ENCODE measurements at regions not wholly inside any gene's neighbourhood (a gene's known extent, or its start where the extent isn't known, plus 50 kb on each side); places are given as distances from the start of the nearest gene placed in this dataset.

- TF ChIP-seq CTCF (IDR thresholded peaks at IDR 0.05; ENCODE audit: low read depth, low read length) = no peak
Measured at GRCh38 chr6:11398451-11399326, 138.9 kb upstream of the TMEM170B start.

GRCh38 chr6:11397622-11398450 lies 139.7 kb upstream of the TMEM170B start:
- DNase-seq = no peak
- H3K27ac ChIP-seq = no peak overlapping the region

More at GRCh38 chr6:11398451-11399326, 138.9 kb upstream of the TMEM170B start:
- Histone ChIP-seq H3K9me3 (ENCODE audit: severe bottlenecking) (no peaks in the 10 kb centered on the region), H3K27ac (no peak overlapping the region), H3K27me3 (ENCODE audit: insufficient read depth, low read depth, severe bottlenecking) (no peaks in the 10 kb centered on the region), H3K4me3 (ENCODE audit: low read depth, low read length) (no peak overlapping the region), H3K36me3 (no peaks in the 10 kb centered on the region)
- no peak for DNase-seq

GRCh38 chr6:11396860-11397259 lies 140.7 kb upstream of the TMEM170B start:
- no peak for DNase-seq
- H3K9me3 ChIP-seq (ENCODE audit: severe bottlenecking) = no peaks in the 10 kb centered on the region
- H3K27me3 ChIP-seq (ENCODE audit: insufficient read depth, low read depth, severe bottlenecking) = no peaks in the 10 kb centered on the region
- no peak for TF ChIP-seq CTCF (IDR thresholded peaks at IDR 0.05; ENCODE audit: low read depth, low read length)
- H3K36me3 ChIP-seq = no peaks in the 10 kb centered on the region
- H3K4me3 ChIP-seq (ENCODE audit: low read depth, low read length) = no peak overlapping the region
- H3K27ac ChIP-seq = no peak overlapping the region

More at GRCh38 chr6:11397622-11398450, 139.7 kb upstream of the TMEM170B start:
- H3K36me3 ChIP-seq = no peaks in the 10 kb centered on the region
- no peaks in the 10 kb centered on the region for H3K27me3 ChIP-seq (ENCODE audit: insufficient read depth, low read depth, severe bottlenecking)
- no peak for TF ChIP-seq CTCF (IDR thresholded peaks at IDR 0.05; ENCODE audit: low read depth, low read length)
- H3K9me3 ChIP-seq (ENCODE audit: severe bottlenecking) = no peaks in the 10 kb centered on the region
- H3K4me3 ChIP-seq (ENCODE audit: low read depth, low read length) = no peak overlapping the region

GRCh38 chr6:11393713-11394627 lies 143.6 kb upstream of the TMEM170B start:
- no peak for TF ChIP-seq CTCF (IDR thresholded peaks at IDR 0.05; ENCODE audit: low read depth, low read length)
- Histone ChIP-seq H3K27ac (no peak overlapping the region), H3K27me3 (ENCODE audit: insufficient read depth, low read depth, severe bottlenecking) (no peaks in the 10 kb centered on the region), H3K4me3 (ENCODE audit: low read depth, low read length) (no peak overlapping the region), H3K36me3 (no peaks in the 10 kb centered on the region), H3K9me3 (ENCODE audit: severe bottlenecking) (peaks cover 2% of the 10 kb centered on the region)
- DNase-seq = no peak

- no peak overlapping the region for H3K27ac ChIP-seq
- DNase-seq = no peak
- no peak overlapping the region for H3K4me3 ChIP-seq (ENCODE audit: low read depth, low read length)
- peaks cover 2% of the 10 kb centered on the region for H3K9me3 ChIP-seq (ENCODE audit: severe bottlenecking)
- no peak for TF ChIP-seq CTCF (IDR thresholded peaks at IDR 0.05; ENCODE audit: low read depth, low read length)
- no peaks in the 10 kb centered on the region for H3K36me3 ChIP-seq
- no peaks in the 10 kb centered on the region for H3K27me3 ChIP-seq (ENCODE audit: insufficient read depth, low read depth, severe bottlenecking)
Measured at GRCh38 chr6:11392778-11393507, 144.6 kb upstream of the TMEM170B start.
